Peyer's patch (tissue), 4 donors: ENCODE measurements at regions not wholly inside any gene's neighbourhood (a gene's known extent, or its start where the extent isn't known, plus 50 kb on each side); places are given as distances from the start of the nearest gene placed in this dataset.

ENCODE experiments used
- DNase-seq, 3 donors: peaks; one replicate each; pipeline ENCODE4 v3.0.0-alpha.2; 2017 to 2019
- H3K27ac ChIP-seq, 4 donors: fragments of 200-600 bp; sonication (generic); one replicate each; pipeline ENCODE4 v1.5.1; 2016 to 2019
- H3K27me3 ChIP-seq, 2 donors: fragments of 200-600 bp; sonication (generic); one replicate each; pipeline ENCODE4 v1.5.1; 2019
- H3K36me3 ChIP-seq, 3 donors: fragments of 200-600 bp; sonication (generic); one replicate each; pipeline ENCODE4 v1.5.1; 2016 to 2019
- H3K4me1 ChIP-seq, 4 donors: fragments of 200-600 bp; sonication (generic); one replicate each; pipeline ENCODE4 v1.5.1; 2016 to 2019
- H3K4me3 ChIP-seq, 4 donors: fragments of 200-600 bp; sonication (generic); 1 replicate in 3 of 4; 2 replicates in 1 of 4; pipeline ENCODE4 v1.5.1; 2016 to 2019; ENCODE audit warnings: mild to moderate bottlenecking in 1 of 4
- H3K9me3 ChIP-seq, 4 donors: fragments of 200-600 bp; sonication (generic); one replicate each; pipeline ENCODE4 v1.5.1; 2016 to 2019; ENCODE audit warnings: mild to moderate bottlenecking in 1 of 4
- CTCF ChIP-seq, 6 experiments: fragments of 450-650 bp in 4 of 6; fragments of 200-600 bp in 2 of 6; sonication (generic) in 1 of 6; IDR thresholded peaks; one replicate each; pipeline ENCODE4 v1.5.1; 2017 to 2019; ENCODE audit warnings: antibody characterized with exemption in 6 of 6, mild to moderate bottlenecking in 3 of 6, moderate library complexity in 1 of 6
- POLR2A ChIP-seq, 2 donors: fragments of 450-650 bp; IDR thresholded peaks; one replicate each; pipeline ENCODE4 v1.5.1; 2017; ENCODE audit warnings: antibody characterized with exemption in 2 of 2, mild to moderate bottlenecking in 2 of 2, moderate library complexity in 2 of 2

- H3K9me3 ChIP-seq, result no peaks in the 10 kb centered on the region
- no peaks in the 10 kb centered on the region for H3K36me3 ChIP-seq
- H3K27ac ChIP-seq, result no peak overlapping the region
- no peaks in the 10 kb centered on the region for H3K4me1 ChIP-seq
- no peaks in the 10 kb centered on the region for H3K27me3 ChIP-seq
- no peak for DNase-seq
- no peak overlapping the region for H3K4me3 ChIP-seq
- TF ChIP-seq POLR2A (IDR thresholded peaks at IDR 0.05) (no peak), CTCF (IDR thresholded peaks at IDR 0.05) (no peak)
Measured at GRCh38 chr4:129561886-129562671, 466.1 kb downstream of the C4orf33 start.

- no peak for DNase-seq
- H3K27ac ChIP-seq, result no peak overlapping the region
- no peaks in the 10 kb centered on the region for H3K36me3 ChIP-seq
- no peaks in the 10 kb centered on the region for H3K4me1 ChIP-seq
- H3K9me3 ChIP-seq, result no peaks in the 10 kb centered on the region
- no peak for TF ChIP-seq CTCF (IDR thresholded peaks at IDR 0.05)
- no peak for TF ChIP-seq POLR2A (IDR thresholded peaks at IDR 0.05)
- H3K27me3 ChIP-seq, result no peaks in the 10 kb centered on the region
- H3K4me3 ChIP-seq, result no peak overlapping the region
Measured at GRCh38 chr4:129565214-129565613, 469.3 kb downstream of the C4orf33 start.

- no peak overlapping the region for H3K27ac ChIP-seq
- H3K4me1 ChIP-seq, result no peaks in the 10 kb centered on the region
- H3K27me3 ChIP-seq, result no peaks in the 10 kb centered on the region
- H3K36me3 ChIP-seq, result no peaks in the 10 kb centered on the region
- TF ChIP-seq CTCF (IDR thresholded peaks at IDR 0.05) (no peak), POLR2A (IDR thresholded peaks at IDR 0.05) (no peak)
- no peak overlapping the region for H3K4me3 ChIP-seq
- no peak for DNase-seq
- H3K9me3 ChIP-seq, result no peaks in the 10 kb centered on the region
Measured at GRCh38 chr4:129570326-129570725, 474.4 kb downstream of the C4orf33 start.

- DNase-seq, result no peak
- TF ChIP-seq POLR2A (IDR thresholded peaks at IDR 0.05) (no peak), CTCF (IDR thresholded peaks at IDR 0.05) (no peak)
- H3K9me3 ChIP-seq, result no peaks in the 10 kb centered on the region
Measured at GRCh38 chr4:129578336-129578735, 482.4 kb downstream of the C4orf33 start.

GRCh38 chr4:129581305-129581704 is 485.4 kb downstream of the C4orf33 start:
- Histone ChIP-seq H3K9me3 (no peaks in the 10 kb centered on the region), H3K27ac (no peak overlapping the region), H3K4me3 (no peak overlapping the region), H3K36me3 (no peaks in the 10 kb centered on the region), H3K4me1 (no peaks in the 10 kb centered on the region), H3K27me3 (no peaks in the 10 kb centered on the region)
- no peak for TF ChIP-seq CTCF (IDR thresholded peaks at IDR 0.05)
- no peak for TF ChIP-seq POLR2A (IDR thresholded peaks at IDR 0.05)
- no peak for DNase-seq

More at GRCh38 chr4:129578336-129578735, 482.4 kb downstream of the C4orf33 start:
- Histone ChIP-seq H3K36me3 (no peaks in the 10 kb centered on the region), H3K4me1 (no peaks in the 10 kb centered on the region), H3K4me3 (no peak overlapping the region), H3K27ac (no peak overlapping the region), H3K27me3 (no peaks in the 10 kb centered on the region)
